OCI-LY1 (cell line): ENCODE measurements at regions not wholly inside any gene's neighbourhood (a gene's known extent, or its start where the extent isn't known, plus 50 kb on each side); places are given as distances from the start of the nearest gene placed in this dataset.

Experiments used
- H2AFZ ChIP-seq: fragments of 200-600 bp; sonication (generic), shearing (Covaris generic); 2 replicates; pipeline ENCODE4 v1.6.0; 2014; ENCODE audit warnings: antibody characterized with exemption, mild to moderate bottlenecking, low read length
- H3F3A ChIP-seq: fragments of 200-600 bp; sonication (generic), shearing (Covaris generic); 2 replicates; pipeline ENCODE4 v1.6.0; 2014; ENCODE audit warnings: mild to moderate bottlenecking, antibody characterized with exemption, low read length, moderate library complexity; ENCODE audit not compliant: insufficient read depth
- H3K27ac ChIP-seq: fragments of 200-600 bp; sonication (generic); 2 replicates; pipeline ENCODE4 v1.5.1; 2014; ENCODE audit warnings: low read length, mixed run types, mild to moderate bottlenecking, low read depth; ENCODE audit not compliant: poor library complexity, severe bottlenecking
- H3K27me3 ChIP-seq: fragments of 200-600 bp; sonication (generic); 2 replicates; pipeline ENCODE4 v1.6.0; 2014; ENCODE audit warnings: antibody characterized with exemption, mild to moderate bottlenecking, low read length, moderate library complexity; ENCODE audit not compliant: insufficient read depth
- H3K36me3 ChIP-seq: fragments of 200-600 bp; sonication (generic); 2 replicates; pipeline ENCODE4 v1.6.1; 2014; ENCODE audit warnings: mild to moderate bottlenecking, antibody characterized with exemption, low read length, moderate library complexity, mixed read lengths; ENCODE audit not compliant: insufficient read depth
- H3K4me1 ChIP-seq: fragments of 200-600 bp; sonication (generic); 2 replicates; pipeline ENCODE4 v1.5.1; 2014; ENCODE audit warnings: mild to moderate bottlenecking, low read length, moderate library complexity; ENCODE audit not compliant: insufficient read depth, severe bottlenecking
- H3K4me2 ChIP-seq: fragments of 200-600 bp; sonication (generic), shearing (Covaris generic); 2 replicates; pipeline ENCODE4 v1.6.1; 2014; ENCODE audit warnings: low read length
- H3K4me3 ChIP-seq: fragments of 200-600 bp; sonication (generic); 2 replicates; pipeline ENCODE4 v1.5.1; 2014; ENCODE audit warnings: low read length, low read depth, mild to moderate bottlenecking, mixed read lengths; ENCODE audit not compliant: poor library complexity, severe bottlenecking
- H3K79me2 ChIP-seq: fragments of 200-600 bp; shearing (Covaris generic); 2 replicates; pipeline ENCODE4 v1.6.1; 2016; ENCODE audit warnings: mixed run types, low read length, mixed read lengths; ENCODE audit not compliant: insufficient read depth
- H3K9ac ChIP-seq: fragments of 200-600 bp; sonication (generic), shearing (Covaris generic); 2 replicates; pipeline ENCODE4 v1.6.1; 2014; ENCODE audit warnings: mild to moderate bottlenecking, low read length, mixed read lengths
- H3K9me2 ChIP-seq: fragments of 200-600 bp; sonication (generic), shearing (Covaris generic); 2 replicates; pipeline ENCODE4 v1.6.1; 2014; ENCODE audit warnings: low read depth, mild to moderate bottlenecking, low read length, mixed read lengths
- H3K9me3 ChIP-seq: fragments of 200-600 bp; shearing (Covaris generic); 2 replicates; pipeline ENCODE4 v1.6.1; 2014; ENCODE audit warnings: low read length, mixed read lengths
- H4K20me1 ChIP-seq: fragments of 200-600 bp; sonication (generic), shearing (Covaris generic); 2 replicates; pipeline ENCODE4 v1.6.0; 2016; ENCODE audit warnings: mild to moderate bottlenecking, low read length; ENCODE audit not compliant: insufficient read depth
- CTCF ChIP-seq: fragments of 200-600 bp; sonication (generic), shearing (Covaris generic); IDR thresholded peaks from 2 replicates; pipeline ENCODE4 v1.5.1; 2017; ENCODE audit warnings: mild to moderate bottlenecking, antibody characterized with exemption, low read length, moderate library complexity, mixed read lengths
- EZH2 ChIP-seq: fragments of 200-600 bp; sonication (generic), shearing (Covaris generic); IDR thresholded peaks from 2 replicates; pipeline ENCODE4 v1.8.0; 2017; ENCODE audit warnings: borderline replicate concordance, mixed run types, mild to moderate bottlenecking, antibody characterized with exemption, low read length, moderate library complexity, mixed read lengths

GRCh38 chr7:27386581-27386980 is 144.0 kb downstream of the EVX1 start:
- H3K9me3 ChIP-seq: no peaks in the 10 kb centered on the region
- no peaks in the 10 kb centered on the region for H4K20me1 ChIP-seq
- no peaks in the 10 kb centered on the region for H3K79me2 ChIP-seq
- no peak overlapping the region for H3K4me2 ChIP-seq
- no peaks in the 10 kb centered on the region for H3K4me1 ChIP-seq
- H2AFZ ChIP-seq: no peak overlapping the region
- H3K4me3 ChIP-seq: no peak overlapping the region
- H3K9me2 ChIP-seq: no peaks in the 10 kb centered on the region
- no peak overlapping the region for H3K9ac ChIP-seq
- H3K36me3 ChIP-seq: no peaks in the 10 kb centered on the region
- TF ChIP-seq CTCF (no peak), EZH2 (no peak)
- H3K27me3 ChIP-seq: no peaks in the 10 kb centered on the region
- H3K27ac ChIP-seq: no peak overlapping the region
- H3F3A ChIP-seq: no peaks in the 10 kb centered on the region

DNA sequence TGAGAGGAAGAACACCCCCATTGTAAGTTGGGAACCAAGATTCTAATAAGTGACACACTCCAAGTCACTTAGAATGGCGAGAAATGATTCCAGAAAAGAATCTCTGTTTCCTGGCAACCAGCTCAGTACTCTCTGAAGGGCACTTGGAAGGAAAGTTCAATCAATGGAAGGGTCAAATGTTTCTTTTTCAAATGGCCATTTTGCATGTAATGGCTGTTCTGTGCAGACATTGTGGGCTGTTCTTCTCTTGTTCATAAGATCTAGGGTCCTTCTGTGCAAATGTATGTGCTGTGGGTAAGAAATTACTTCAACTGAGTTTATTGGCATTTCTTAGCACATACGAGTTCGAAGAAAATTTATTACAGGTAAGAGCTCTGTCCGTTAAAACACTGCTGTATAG is 145.3 kb downstream of the EVX1 start:
- Histone ChIP-seq H4K20me1 (no peaks in the 10 kb centered on the region), H3K9ac (no peak overlapping the region), H3K4me2 (no peak overlapping the region), H3K27me3 (no peaks in the 10 kb centered on the region), H3F3A (no peaks in the 10 kb centered on the region), H3K36me3 (no peaks in the 10 kb centered on the region), H3K4me3 (no peak overlapping the region), H3K79me2 (no peaks in the 10 kb centered on the region), H3K27ac (no peak overlapping the region), H3K9me3 (no peaks in the 10 kb centered on the region), H3K4me1 (no peaks in the 10 kb centered on the region), H3K9me2 (no peaks in the 10 kb centered on the region), H2AFZ (no peak overlapping the region)
- TF ChIP-seq CTCF (no peak), EZH2 (no peak)

DNA sequence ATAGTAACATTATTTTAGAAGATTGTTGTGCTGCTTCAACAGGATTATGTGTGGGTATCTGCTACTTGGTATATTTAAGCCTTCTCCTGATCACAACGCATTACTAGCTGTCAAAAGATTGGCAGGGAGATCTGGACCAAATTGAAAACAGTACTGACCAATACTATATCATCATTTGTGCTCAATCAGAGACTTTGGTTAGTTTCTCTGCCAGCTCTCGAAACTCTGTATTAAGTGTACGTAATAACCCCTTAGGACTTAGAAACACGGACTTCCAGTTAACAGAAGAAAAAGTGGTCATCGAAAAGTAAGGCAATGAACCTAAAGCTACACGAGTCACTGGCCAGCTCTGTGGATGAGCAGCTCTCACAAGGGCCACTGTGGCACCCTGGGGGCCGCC is 146.0 kb downstream of the EVX1 start:
- Histone ChIP-seq H3K27ac (no peak overlapping the region), H3F3A (no peaks in the 10 kb centered on the region), H3K27me3 (no peaks in the 10 kb centered on the region), H3K9me2 (no peaks in the 10 kb centered on the region), H3K9me3 (no peaks in the 10 kb centered on the region), H3K9ac (no peak overlapping the region), H4K20me1 (no peaks in the 10 kb centered on the region), H3K36me3 (no peaks in the 10 kb centered on the region), H3K4me3 (no peak overlapping the region), H2AFZ (no peak overlapping the region), H3K4me1 (no peaks in the 10 kb centered on the region), H3K79me2 (no peaks in the 10 kb centered on the region), H3K4me2 (no peak overlapping the region)
- TF ChIP-seq CTCF: no peak
- TF ChIP-seq EZH2: no peak

GRCh38 chr7:27389496-27389895 is 146.9 kb downstream of the EVX1 start:
- Histone ChIP-seq H2AFZ (no peak overlapping the region), H3K4me2 (no peak overlapping the region), H3K9ac (no peak overlapping the region), H3K9me3 (no peaks in the 10 kb centered on the region), H3K79me2 (no peaks in the 10 kb centered on the region), H3K4me1 (no peaks in the 10 kb centered on the region), H4K20me1 (no peaks in the 10 kb centered on the region), H3K4me3 (no peak overlapping the region), H3K27me3 (no peaks in the 10 kb centered on the region), H3K27ac (no peak overlapping the region), H3F3A (no peaks in the 10 kb centered on the region), H3K36me3 (no peaks in the 10 kb centered on the region), H3K9me2 (no peaks in the 10 kb centered on the region)
- TF ChIP-seq CTCF: no peak
- no peak for TF ChIP-seq EZH2
